K562 (cell line): ENCODE measurements at regions not wholly inside any gene's neighbourhood (a gene's known extent, or its start where the extent isn't known, plus 50 kb on each side); places are given as distances from the start of the nearest gene placed in this dataset.

Experiments
- ATAC-seq: fragments of 200-7000 bp; cut with Tn5 transposase; 3 replicates; pipeline ENCODE4 v1.9.1; 2020; ENCODE audit warnings: moderate library complexity
- BruUV-seq: library from RNA; stranded (reverse); fragments of 400-500 nt; replicated peaks from 2 replicates; lab custom pipeline; 2021; lab: Mats Ljungman, UMichigan
- CTCF ChIA-PET: fragments of 300-600 bp; formaldehyde crosslinking; extraction: SDS; loops from one replicate; lab custom pipeline; 2021; ENCODE audit warnings: low intra/inter-chr PET ratio; lab: Yijun Ruan, JAX
- POLR2A ChIA-PET: fragments of 300-600, 350-650 bp; sonication (Branson Sonifier 250); formaldehyde crosslinking; extraction: SDS; loops from one replicate; lab custom pipeline; 2021; ENCODE audit warnings: antibody characterized with exemption, inconsistent platforms; lab: Yijun Ruan, JAX
- DNase-seq, 4 experiments: peaks; one replicate each; pipeline versions ENCODE4 v3.0.0 to v3.0.0-alpha.2; 2011 to 2018; ENCODE audit warnings: low spot score in 3 of 4, mixed read lengths in 3 of 4; ENCODE audit errors: extremely low read depth in 1 of 4
- FAIRE-seq: peaks from 2 replicates; lab custom pipeline; 2011; peaks lifted over from hg19 to GRCh38; lab: Jason Lieb, UNC
- H2AFZ ChIP-seq: 2 replicates; pipeline ENCODE4 v1.6.0; 2011; ENCODE audit warnings: low read depth, low read length, control low read depth, inconsistent platforms
- H3K27ac ChIP-seq: fragments of 200-600 bp; 3 replicates; pipeline ENCODE4 v1.8.0; 2011; ENCODE audit warnings: low read depth, mild to moderate bottlenecking, control low read depth, inconsistent platforms, low read length, moderate library complexity, mixed read lengths; ENCODE audit errors: extremely low read depth
- H3K27me3 ChIP-seq, 2 experiments: fragments of 300-600 bp in 1 of 2; 2 replicates in 1 of 2; 3 replicates in 1 of 2; pipeline versions ENCODE4 v1.6.0 to v1.8.0; 2011; ENCODE audit warnings: inconsistent platforms in 2 of 2, low read length in 2 of 2, mild to moderate bottlenecking in 1 of 2, mixed read lengths in 1 of 2, moderate library complexity in 1 of 2; ENCODE audit not compliant: control insufficient read depth in 2 of 2, insufficient read depth in 2 of 2
- H3K36me3 ChIP-seq: fragments of 300-600 bp; 3 replicates; pipeline ENCODE4 v1.8.0; 2011; ENCODE audit warnings: mild to moderate bottlenecking, low read length, inconsistent platforms; ENCODE audit not compliant: control insufficient read depth, insufficient read depth
- H3K4me1 ChIP-seq, 2 experiments: fragments of 200-600 bp in 1 of 2; replicated peaks in 1 of 2; 2 replicates in 1 of 2; 3 replicates in 1 of 2; pipeline versions ENCODE4 v1.5.1 to v1.8.0; 2011; ENCODE audit warnings: inconsistent platforms in 2 of 2, low read length in 2 of 2, mild to moderate bottlenecking in 1 of 2, mixed read lengths in 1 of 2, moderate library complexity in 1 of 2; ENCODE audit not compliant: control insufficient read depth in 2 of 2, insufficient read depth in 2 of 2
- H3K4me2 ChIP-seq: 2 replicates; pipeline ENCODE4 v1.6.1; 2011; ENCODE audit warnings: low read length, control low read depth, inconsistent platforms, mixed read lengths; ENCODE audit not compliant: insufficient read depth
- H3K4me3 ChIP-seq: fragments of 200-600 bp; sonication (generic), shearing (Covaris generic); 2 replicates; pipeline ENCODE4 v1.5.1; 2016; ENCODE audit warnings: control low read depth, inconsistent platforms
- H3K79me2 ChIP-seq: fragments of 200-600 bp; 3 replicates; pipeline ENCODE4 v1.8.0; 2011; ENCODE audit warnings: low read length, inconsistent platforms; ENCODE audit not compliant: control insufficient read depth, insufficient read depth
- H3K9ac ChIP-seq, 2 experiments: 2 replicates each; pipeline versions ENCODE4 v1.6.0 to v1.6.1; 2011; ENCODE audit warnings: low read depth in 2 of 2, low read length in 2 of 2, control low read depth in 1 of 2, inconsistent platforms in 1 of 2, mild to moderate bottlenecking in 1 of 2, mixed read lengths in 1 of 2; ENCODE audit not compliant: insufficient read depth in 1 of 2
- H3K9me1 ChIP-seq: one replicate; pipeline ENCODE4 v1.6.0; 2011; ENCODE audit warnings: inconsistent platforms, mild to moderate bottlenecking, low read length, moderate library complexity; ENCODE audit not compliant: control insufficient read depth, insufficient read depth
- H3K9me3 ChIP-seq: replicated peaks from 2 replicates; pipeline ENCODE4 v1.5.1; 2011; ENCODE audit warnings: low read depth, low read length, inconsistent platforms; ENCODE audit not compliant: control insufficient read depth, insufficient read depth
- H4K20me1 ChIP-seq: replicated peaks from 2 replicates; pipeline ENCODE4 v1.6.1; 2011; ENCODE audit warnings: low read length, inconsistent platforms, mixed read lengths; ENCODE audit not compliant: control insufficient read depth, insufficient read depth
- MIER1 ChIP-seq: fragments of 450-650 bp; IDR thresholded peaks from 2 replicates; pipeline ENCODE4 v1.6.1; 2016; ENCODE audit warnings: antibody characterized with exemption, mild to moderate bottlenecking, low read depth
- MYNN ChIP-seq, 2 experiments: sonication (generic); formaldehyde crosslinking in 1 of 2; IDR thresholded peaks; 2 replicates each; pipeline versions ENCODE4 v1.5.0 to v1.6.1; 2016 to 2020; ENCODE audit warnings: antibody characterized with exemption in 1 of 2, missing genetic modification reagents in 1 of 2
- NFXL1 ChIP-seq: fragments of 450-650 bp; formaldehyde crosslinking; IDR thresholded peaks from 2 replicates; pipeline ENCODE4 v1.4.0; 2021; ENCODE audit warnings: mild to moderate bottlenecking
- NR2C1 ChIP-seq, 2 experiments: fragments of 450-650 bp; IDR thresholded peaks; 2 replicates each; pipeline ENCODE4 v1.6.1; 2017; ENCODE audit warnings: mild to moderate bottlenecking in 2 of 2, antibody characterized with exemption in 1 of 2, inconsistent platforms in 1 of 2, missing compliant biosample characterization in 1 of 2, missing genetic modification characterization in 1 of 2
- SNRNP70 ChIP-seq: fragments of 200-400 bp; formaldehyde crosslinking; optimal IDR thresholded peaks from 2 replicates; pipeline ENCODE3; 2017; ENCODE audit warnings: low read depth, low read length
- TAF1 ChIP-seq: IDR thresholded peaks from 2 replicates; pipeline ENCODE4 v1.6.1; 2011; ENCODE audit warnings: mild to moderate bottlenecking, low read length, moderate library complexity; ENCODE audit not compliant: insufficient read depth, control insufficient read depth, severe bottlenecking; ENCODE audit errors: extremely low read depth
- WGBS: fragments of 100-300 bp; shearing (Covaris generic); methylation state at CpG from one replicate; pipeline ENCODE4 v1.1.6; 2016; ENCODE audit warnings: low coverage, mixed read lengths; ENCODE audit not compliant: insufficient coverage; ENCODE audit errors: missing lambda C conversion rate; 5-methylcytosine and 5-hydroxymethylcytosine counted together
- in situ Hi-C: fragments of 300-500 bp; cut with MboI; formaldehyde crosslinking; loops from 4 replicates; pipeline ENCODE4 v1.15.0; 2018; ENCODE audit warnings: inconsistent platforms, mixed read lengths
- intact Hi-C: fragments of 100-400 bp; cut with micrococcal nuclease; formaldehyde crosslinking; loops from 2 replicates; pipeline ENCODE4 v1.14.2; 2022
- TF ChIP-seq, protein P1 (sequence below), 2 experiments: fragments of 450-650 bp; IDR thresholded peaks; 2 replicates each; pipeline ENCODE4 v1.6.1; 2016

DNA sequence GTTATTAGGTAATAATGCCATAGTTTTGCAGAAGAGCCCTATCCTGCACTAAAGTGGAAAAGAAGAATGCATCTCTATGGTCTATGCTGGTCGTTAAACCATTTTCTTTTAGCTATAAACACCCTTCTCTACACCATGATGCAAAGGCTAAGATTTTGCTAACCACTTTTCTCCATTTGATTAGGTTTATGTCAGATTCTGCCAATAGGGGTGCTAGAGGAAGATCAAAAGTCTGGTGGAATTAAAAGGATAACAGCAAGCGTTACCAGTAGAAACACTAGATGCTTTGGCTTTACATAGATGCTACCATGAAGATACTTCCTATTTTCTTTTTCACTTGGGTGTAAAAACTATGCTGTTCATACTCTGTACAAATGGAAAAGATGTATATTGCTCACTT is 669.8 kb upstream of the ARPP21 start:
- Histone ChIP-seq H3K9me1 (no peaks in the 10 kb centered on the region), H3K79me2 (no peaks in the 10 kb centered on the region), H3K27ac (no peak overlapping the region), H3K9me3 (no peaks in the 10 kb centered on the region; the same call in 1 of the 2 replicates), H4K20me1 (no peaks in the 10 kb centered on the region), H3K9ac (no peak overlapping the region), H2AFZ (no peak overlapping the region), H3K4me3 (no peak overlapping the region), H3K4me1 (no peaks in the 10 kb centered on the region), H3K27me3 (no peaks in the 10 kb centered on the region), H3K4me2 (no peak overlapping the region), H3K36me3 (no peaks in the 10 kb centered on the region)
- ChIA-PET CTCF (no interaction called here), POLR2A (no interaction called here)
- no peak for FAIRE-seq
- in situ Hi-C loops: no loop called here
- BruUV-seq: no TSS peak
- no peak for ATAC-seq
- 0% methylated on average over 2 of the region's 2 CpGs for WGBS
- intact Hi-C loops: no loop called here
- DNase-seq: no peak
- TF ChIP-seq MIER1 (no peak), SNRNP70 (no peak), MYNN (IDR thresholded peaks at IDR 0.05) (no peak), MYNN (CRISPR knock-in tag; IDR thresholded peaks at IDR 0.05) (no peak), NR2C1 (IDR thresholded peaks at IDR 0.05) (no peak), NR2C1 (tag; IDR thresholded peaks at IDR 0.05) (no peak), NFXL1 (CRISPR knock-in tag) (no peak), TAF1 (no peak)
- TF ChIP-seq, protein P1, sequence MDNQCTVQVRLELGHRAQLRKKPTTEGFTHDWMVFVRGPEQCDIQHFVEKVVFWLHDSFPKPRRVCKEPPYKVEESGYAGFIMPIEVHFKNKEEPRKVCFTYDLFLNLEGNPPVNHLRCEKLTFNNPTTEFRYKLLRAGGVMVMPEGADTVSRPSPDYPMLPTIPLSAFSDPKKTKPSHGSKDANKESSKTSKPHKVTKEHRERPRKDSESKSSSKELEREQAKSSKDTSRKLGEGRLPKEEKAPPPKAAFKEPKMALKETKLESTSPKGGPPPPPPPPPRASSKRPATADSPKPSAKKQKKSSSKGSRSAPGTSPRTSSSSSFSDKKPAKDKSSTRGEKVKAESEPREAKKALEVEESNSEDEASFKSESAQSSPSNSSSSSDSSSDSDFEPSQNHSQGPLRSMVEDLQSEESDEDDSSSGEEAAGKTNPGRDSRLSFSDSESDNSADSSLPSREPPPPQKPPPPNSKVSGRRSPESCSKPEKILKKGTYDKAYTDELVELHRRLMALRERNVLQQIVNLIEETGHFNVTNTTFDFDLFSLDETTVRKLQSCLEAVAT (IDR thresholded peaks at IDR 0.05): no peak
